Lung (tissue), 11 donors: ENCODE measurements at regions not wholly inside any gene's neighbourhood (a gene's known extent, or its start where the extent isn't known, plus 50 kb on each side); places are given as distances from the start of the nearest gene placed in this dataset.
A peak's percentile ranks its signal among the peaks of the same experiment; 100 is the strongest.
"Not testable (repeated sequence)": the region's sequence is repeated elsewhere in the genome, so short reads cannot be mapped to it uniquely, and the experiment has no call there.

Experiments used
- ATAC-seq: fragments of 200-7000 bp; cut with Tn5 transposase; one replicate; pipeline ENCODE4 v1.9.1; 2020; ENCODE audit warnings: moderate number of reproducible peaks; ENCODE audit not compliant: insufficient read depth, low FRiP score
- DNase-seq, 3 donors: peaks; one replicate each; pipeline ENCODE4 v3.0.0-alpha.2; 2013 to 2017
- H3K27ac ChIP-seq, 2 donors: one replicate each; pipeline ENCODE4 v1.5.1; 2013; ENCODE audit warnings: mild to moderate bottlenecking in 2 of 2, moderate library complexity in 2 of 2, control low read depth in 1 of 2, inconsistent platforms in 1 of 2, low read depth in 1 of 2, low read length in 1 of 2
- H3K27me3 ChIP-seq, 3 donors: one replicate each; pipeline ENCODE4 v1.5.1; 2013; ENCODE audit warnings: low read length in 2 of 3; ENCODE audit not compliant: control insufficient read depth in 3 of 3, insufficient read depth in 3 of 3
- H3K36me3 ChIP-seq, 4 donors: one replicate each; pipeline ENCODE4 v1.5.1; 2013; ENCODE audit warnings: low read length in 4 of 4, mild to moderate bottlenecking in 1 of 4, moderate library complexity in 1 of 4; ENCODE audit not compliant: control insufficient read depth in 4 of 4, insufficient read depth in 4 of 4
- H3K4me1 ChIP-seq, 5 donors: one replicate each; pipeline ENCODE4 v1.5.1; 2013; ENCODE audit warnings: low read length in 5 of 5, mild to moderate bottlenecking in 2 of 5, moderate library complexity in 1 of 5; ENCODE audit not compliant: control insufficient read depth in 5 of 5, insufficient read depth in 5 of 5
- H3K4me3 ChIP-seq: one replicate; pipeline ENCODE4 v1.5.1; 2013; ENCODE audit warnings: mild to moderate bottlenecking, control low read depth, moderate library complexity
- H3K9ac ChIP-seq, 2 donors: one replicate each; pipeline ENCODE4 v1.5.1; 2013; ENCODE audit warnings: low read length in 2 of 2, control low read depth in 1 of 2; ENCODE audit not compliant: insufficient read depth in 1 of 2
- H3K9me3 ChIP-seq, 4 donors: one replicate each; pipeline ENCODE4 v1.5.1; 2013; ENCODE audit warnings: low read length in 3 of 4, mild to moderate bottlenecking in 1 of 4, moderate library complexity in 1 of 4; ENCODE audit not compliant: control insufficient read depth in 4 of 4, insufficient read depth in 3 of 4
- WGBS, 2 donors: extraction: QIAGEN DNeasy Blood & Tissue Kit; methylation state at CpG; one replicate each; pipeline ENCODE4 v1.1.7; 2013; 5-methylcytosine and 5-hydroxymethylcytosine counted together
- TF ChIP-seq, protein P1 (sequence below): IDR thresholded peaks from 2 replicates; pipeline ENCODE4 v1.5.1; 2012; ENCODE audit warnings: mild to moderate bottlenecking; ENCODE audit errors: control extremely low read depth, extremely low read depth
- donor health status: control.
- donor health status: control.
- donor health status: Bipolar disorder and iron deficiency.
- donor health status: healthy.
- donor health status: DM: yes; HTN: yes; CAD: no.

DNA sequence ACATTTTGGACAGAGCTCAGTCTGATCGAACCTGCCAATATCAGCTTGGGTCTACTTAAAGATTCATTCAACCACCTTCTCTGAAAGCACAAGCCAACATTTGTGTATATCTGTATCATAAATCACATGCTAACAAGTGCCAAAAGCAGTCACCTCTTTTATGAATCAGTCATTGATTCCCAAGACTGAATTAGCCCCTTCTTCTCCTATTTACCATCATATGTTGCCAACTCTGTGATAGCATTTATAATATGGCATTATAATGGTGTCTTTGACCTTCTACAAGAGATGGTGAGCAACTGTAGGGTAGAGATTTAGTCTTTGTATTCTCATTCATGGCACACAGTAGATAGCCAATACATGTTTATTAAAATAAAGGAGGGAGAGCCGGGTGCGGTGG is 61.4 kb downstream of the DDX53 start:
- Histone ChIP-seq H3K4me1 (no peaks in the 10 kb centered on the region), H3K27ac (no peak overlapping the region), H3K4me3 (no peak overlapping the region), H3K9me3 (no peaks in the 10 kb centered on the region), H3K27me3 (peaks cover 0 to 3% (median 2%) of the 10 kb centered on the region in 3 donors), H3K36me3 (no peaks in the 10 kb centered on the region), H3K9ac (no peak overlapping the region)
- ATAC-seq (no peak), DNase-seq (no peak)
- TF ChIP-seq, protein P1, sequence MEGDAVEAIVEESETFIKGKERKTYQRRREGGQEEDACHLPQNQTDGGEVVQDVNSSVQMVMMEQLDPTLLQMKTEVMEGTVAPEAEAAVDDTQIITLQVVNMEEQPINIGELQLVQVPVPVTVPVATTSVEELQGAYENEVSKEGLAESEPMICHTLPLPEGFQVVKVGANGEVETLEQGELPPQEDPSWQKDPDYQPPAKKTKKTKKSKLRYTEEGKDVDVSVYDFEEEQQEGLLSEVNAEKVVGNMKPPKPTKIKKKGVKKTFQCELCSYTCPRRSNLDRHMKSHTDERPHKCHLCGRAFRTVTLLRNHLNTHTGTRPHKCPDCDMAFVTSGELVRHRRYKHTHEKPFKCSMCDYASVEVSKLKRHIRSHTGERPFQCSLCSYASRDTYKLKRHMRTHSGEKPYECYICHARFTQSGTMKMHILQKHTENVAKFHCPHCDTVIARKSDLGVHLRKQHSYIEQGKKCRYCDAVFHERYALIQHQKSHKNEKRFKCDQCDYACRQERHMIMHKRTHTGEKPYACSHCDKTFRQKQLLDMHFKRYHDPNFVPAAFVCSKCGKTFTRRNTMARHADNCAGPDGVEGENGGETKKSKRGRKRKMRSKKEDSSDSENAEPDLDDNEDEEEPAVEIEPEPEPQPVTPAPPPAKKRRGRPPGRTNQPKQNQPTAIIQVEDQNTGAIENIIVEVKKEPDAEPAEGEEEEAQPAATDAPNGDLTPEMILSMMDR, result no peak
- 92 to 95% methylated on average over 3 of the region's 3 CpGs for WGBS, 2 donors

DNA sequence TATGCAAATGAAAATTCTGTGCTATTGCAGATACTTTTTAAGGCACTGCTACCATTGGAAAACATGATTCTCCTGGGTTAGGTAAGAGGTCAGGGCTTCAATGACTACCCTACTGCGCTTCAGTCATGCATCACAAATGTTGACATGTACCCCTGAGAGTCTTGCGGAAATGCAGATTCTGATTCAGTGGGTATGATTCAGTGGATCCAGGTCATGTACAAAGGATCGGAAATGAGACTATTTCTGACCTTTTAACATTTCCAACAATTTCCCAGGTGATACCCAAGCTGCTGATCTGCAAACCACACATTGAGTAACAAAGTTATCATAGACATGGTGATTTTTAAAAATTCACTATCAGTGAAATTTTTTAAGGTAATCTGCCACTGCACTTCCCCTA is 62.6 kb downstream of the DDX53 start:
- no peak for DNase-seq
- ATAC-seq, result no peak
- no peaks in the 10 kb centered on the region for H3K4me1 ChIP-seq
- TF ChIP-seq, protein P1, result no peak
- H3K36me3 ChIP-seq, result no peaks in the 10 kb centered on the region
- H3K27me3 ChIP-seq, result peaks cover 0 to 3% (median 2%) of the 10 kb centered on the region in 3 donors
- no peak overlapping the region for H3K4me3 ChIP-seq
- no peak overlapping the region for H3K27ac ChIP-seq
- WGBS, 2 donors, result 84 to 88% methylated on average over 3 of the region's 3 CpGs
- no peak overlapping the region for H3K9ac ChIP-seq
- peaks cover 0 to 3% (median 0%) of the 10 kb centered on the region in 4 donors for H3K9me3 ChIP-seq

DNA sequence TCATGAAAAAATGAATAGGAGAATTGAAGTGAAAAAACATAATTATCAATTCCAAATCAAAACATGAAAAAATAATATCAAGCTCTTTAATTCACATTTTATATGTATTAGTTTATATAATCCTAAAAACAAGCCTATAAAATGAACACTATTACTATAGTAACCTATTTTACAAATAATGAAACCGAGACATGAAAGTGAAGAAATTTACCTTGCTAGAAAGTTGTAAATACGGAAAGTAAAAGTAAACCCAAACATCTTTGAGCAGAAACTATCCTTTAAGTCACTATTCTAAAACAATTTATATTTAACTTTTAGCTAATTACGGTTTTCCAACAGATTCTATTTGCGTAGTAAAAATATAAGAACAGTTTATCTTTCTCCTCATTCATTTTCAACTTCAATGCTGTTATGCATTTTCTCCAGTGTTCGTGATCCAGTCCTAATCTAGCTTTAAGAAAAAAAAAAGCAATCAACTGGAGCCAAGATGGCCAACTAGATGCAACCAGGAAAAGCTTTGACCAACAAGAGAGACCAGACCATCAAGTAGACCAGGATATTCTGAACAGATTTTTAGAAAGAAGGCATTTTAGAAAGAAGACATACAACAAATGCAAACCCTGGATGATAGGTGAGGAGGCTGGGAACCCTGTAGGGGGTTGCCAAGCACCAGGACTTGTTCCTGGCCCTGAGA is 67.0 kb downstream of the DDX53 start:
- no peak overlapping the region for H3K4me3 ChIP-seq
- H3K27me3 ChIP-seq, result peaks cover 0 to 2% (median 0%) of the 10 kb centered on the region in 3 donors
- 79 to 84% methylated on average over 5 of the region's 5 CpGs for WGBS, 2 donors
- no peak overlapping the region for H3K9ac ChIP-seq
- DNase-seq, result no peak
- no peak overlapping the region for H3K27ac ChIP-seq
- H3K36me3 ChIP-seq, result no peaks in the 10 kb centered on the region
- H3K4me1 ChIP-seq, result no peaks in the 10 kb centered on the region
- ATAC-seq, result no peak
- TF ChIP-seq, protein P1, result no peak
- H3K9me3 ChIP-seq, result peaks cover 0 to 7% (median 2%) of the 10 kb centered on the region in 4 donors

DNA sequence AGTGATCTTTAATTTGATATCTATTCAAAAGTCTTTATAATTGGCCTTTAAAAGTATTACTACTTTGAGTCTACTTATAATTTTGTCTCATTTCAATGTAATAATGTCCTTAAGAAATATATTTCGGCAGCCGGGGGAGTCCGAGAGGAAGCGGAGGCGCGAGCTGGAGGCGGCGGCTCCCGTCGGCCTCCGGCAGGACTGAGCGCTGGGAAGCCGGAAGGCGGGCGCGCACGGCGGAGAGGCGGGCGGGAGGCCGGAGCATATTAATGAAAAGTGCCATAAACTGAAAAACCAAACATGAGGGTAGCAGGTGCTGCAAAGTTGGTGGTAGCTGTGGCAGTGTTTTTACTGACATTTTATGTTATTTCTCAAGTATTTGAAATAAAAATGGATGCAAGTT is 75.7 kb downstream of the DDX53 start:
- not testable (repeated sequence) for H3K27me3 ChIP-seq, H3K4me1 ChIP-seq, H3K4me3 ChIP-seq, H3K9me3 ChIP-seq, H3K9ac ChIP-seq, H3K36me3 ChIP-seq, H3K27ac ChIP-seq
- WGBS, 2 donors, result 93 to 98% methylated on average over 21 of the region's 21 CpGs
- peak; percentile 41 for ATAC-seq
- peak in 1 of 3 donors; percentile 0 for DNase-seq
